Omental fat pad (tissue), 3 donors: ENCODE measurements at regions not wholly inside any gene's neighbourhood (a gene's known extent, or its start where the extent isn't known, plus 50 kb on each side); places are given as distances from the start of the nearest gene placed in this dataset.
A peak's percentile ranks its signal among the peaks of the same experiment; 100 is the strongest.

Experiments
- ATAC-seq: fragments of 150-250 bp; one replicate; pipeline ENCODE4 v1.9.1; 2016; ENCODE audit warnings: mild to moderate bottlenecking, moderate library complexity; ENCODE audit not compliant: low FRiP score
- DNase-seq: peaks from one replicate; pipeline ENCODE4 v3.0.0-alpha.2; 2019; ENCODE audit warnings: low spot score
- CTCF ChIP-seq, 3 donors: fragments of 450-650 bp; IDR thresholded peaks; one replicate each; pipeline ENCODE4 v1.5.1; 2016 to 2017; ENCODE audit warnings: antibody characterized with exemption in 3 of 3, mild to moderate bottlenecking in 3 of 3, moderate library complexity in 2 of 3

GRCh38 chr1:238980053-238980452 is 406.3 kb upstream of the CHRM3 start:
- TF ChIP-seq CTCF (IDR thresholded peaks at IDR 0.05): no peak
- ATAC-seq: no peak

GRCh38 chr1:238964631-238965030 is 421.7 kb upstream of the CHRM3 start:
- no peak for TF ChIP-seq CTCF (IDR thresholded peaks at IDR 0.05)
- no peak for DNase-seq
- no peak for ATAC-seq

More at GRCh38 chr1:238980053-238980452, 406.3 kb upstream of the CHRM3 start:
- no peak for DNase-seq

GRCh38 chr1:238962941-238963340 is 423.4 kb upstream of the CHRM3 start:
- DNase-seq (no peak), ATAC-seq (no peak)
- TF ChIP-seq CTCF (IDR thresholded peaks at IDR 0.05): no peak

- ATAC-seq (no peak), DNase-seq (no peak)
- no peak for TF ChIP-seq CTCF (IDR thresholded peaks at IDR 0.05)
These were observed 424.6 kb upstream of the CHRM3 start for GRCh38 chr1:238961790-238962189.

- TF ChIP-seq CTCF (IDR thresholded peaks at IDR 0.05): no peak
- no peak for DNase-seq
- peak; percentile 54 for ATAC-seq
These were observed 426.3 kb upstream of the CHRM3 start for GRCh38 chr1:238960071-238960470.

GRCh38 chr1:238955934-238956333 is 430.4 kb upstream of the CHRM3 start:
- no peak for DNase-seq
- ATAC-seq: no peak
- no peak for TF ChIP-seq CTCF (IDR thresholded peaks at IDR 0.05)

- ATAC-seq (no peak), DNase-seq (no peak)
- TF ChIP-seq CTCF (IDR thresholded peaks at IDR 0.05): no peak
These were observed 431.5 kb upstream of the CHRM3 start for GRCh38 chr1:238954865-238955264.
